ENCODE measurements at regions not wholly inside any gene's neighbourhood (a gene's known extent, or its start where the extent isn't known, plus 50 kb on each side); places are given as distances from the start of the nearest gene placed in this dataset.
A peak's percentile ranks its signal among the peaks of the same experiment; 100 is the strongest.

GRCh38 chr14:48670939-48671338, 915.2 kb downstream of the RPS29 start:
- peak; percentile 6 to 63 for ATAC-seq (ENCODE audit: low FRiP score in 2 of 2)
- H3K27me3 ChIP-seq: no peaks in the 10 kb centered on the region
- H3K9me3 ChIP-seq: no peaks in the 10 kb centered on the region
- whole genome bisulfite sequencing, 2 donors: 86% methylated on average over 4 of the region's 4 CpGs; no CpG with 5 or more reads in 1 of the 2 donors
- H3K4me3 ChIP-seq: no peak overlapping the region
- H3K27ac ChIP-seq: no peak overlapping the region
- no peak for TF ChIP-seq POLR2A (IDR thresholded peaks at IDR 0.05)
- no peaks in the 10 kb centered on the region for H3K36me3 ChIP-seq
- no peaks in the 10 kb centered on the region for H3K4me1 ChIP-seq
- peak in 1 of 2 donors; percentile 13 for DNase-seq

DNA sequence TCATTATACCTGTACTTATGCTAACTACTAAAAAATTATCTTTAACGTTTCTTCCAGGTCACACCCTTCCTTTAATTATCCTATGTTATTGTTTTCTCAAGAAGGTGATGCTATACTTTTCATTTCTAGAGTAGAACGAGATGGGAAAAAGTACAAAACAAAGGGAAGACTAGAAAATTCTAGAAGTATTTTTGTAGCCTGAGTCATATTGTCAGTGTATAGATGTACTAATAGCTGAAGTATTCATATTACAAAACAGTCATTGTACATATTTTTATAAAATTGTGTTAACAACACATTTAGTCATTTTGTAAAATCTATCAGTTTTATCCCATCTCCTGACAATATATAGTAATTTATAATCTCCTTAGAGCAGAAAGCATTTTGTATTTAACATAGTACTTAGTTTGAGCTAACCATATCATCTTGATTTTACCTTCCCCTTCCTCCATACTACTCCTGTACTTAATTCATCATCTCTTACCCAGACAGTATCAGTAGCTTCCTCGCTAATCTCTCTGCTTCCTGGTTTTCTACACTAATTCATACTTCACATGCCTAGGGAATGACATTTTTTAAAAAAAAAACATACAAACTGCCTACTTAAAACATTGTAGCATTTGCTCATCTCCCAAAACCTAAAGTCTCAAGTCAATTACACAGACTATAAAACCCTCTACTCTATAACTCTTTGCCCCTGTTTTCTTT, 920.9 kb downstream of the RPS29 start:
- H3K27me3 ChIP-seq: no peaks in the 10 kb centered on the region
- no peak for DNase-seq
- WGBS, 2 donors: 60% methylated on average over 3 of the region's 3 CpGs
- no peaks in the 10 kb centered on the region for H3K4me1 ChIP-seq
- no peak overlapping the region for H3K4me3 ChIP-seq
- ATAC-seq (ENCODE audit: low FRiP score in 2 of 2): no peak
- no peak for TF ChIP-seq POLR2A (IDR thresholded peaks at IDR 0.05)
- TF ChIP-seq POLR2AphosphoS5 (IDR thresholded peaks at IDR 0.05): no peak
- no peak for TF ChIP-seq CTCF (IDR thresholded peaks at IDR 0.05)
- TF ChIP-seq EP300 (IDR thresholded peaks at IDR 0.05): no peak
- H3K36me3 ChIP-seq: no peaks in the 10 kb centered on the region
- no peak overlapping the region for H3K27ac ChIP-seq
- peaks cover 0 to 6% (median 3%) of the 10 kb centered on the region in 4 donors for H3K9me3 ChIP-seq

DNA sequence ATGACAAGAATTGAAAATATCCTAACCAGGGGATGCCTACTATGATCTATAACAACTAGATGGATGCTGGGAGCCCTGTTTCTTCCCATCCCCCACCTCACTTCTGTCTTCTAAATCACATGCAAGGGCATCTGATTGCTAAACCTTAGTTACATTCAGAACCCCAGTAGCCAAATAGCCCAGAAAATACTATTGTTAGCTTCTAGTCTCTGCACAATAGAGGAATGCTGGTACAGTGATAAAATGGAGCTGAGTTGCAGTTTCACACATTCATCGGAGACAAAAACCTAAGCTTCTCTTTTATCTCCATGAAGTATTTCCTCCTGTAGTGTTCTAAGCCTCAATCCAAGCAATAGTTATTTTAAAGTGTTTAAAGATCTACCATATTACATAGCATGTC, 942.9 kb downstream of the RPS29 start:
- no peak for TF ChIP-seq EP300 (IDR thresholded peaks at IDR 0.05)
- TF ChIP-seq CTCF (IDR thresholded peaks at IDR 0.05): no peak
- TF ChIP-seq POLR2A (IDR thresholded peaks at IDR 0.05): no peak
- TF ChIP-seq POLR2AphosphoS5 (IDR thresholded peaks at IDR 0.05): no peak
- 71 to 73% methylated on average over 1 of the region's 1 CpG for WGBS, 2 donors
- Histone ChIP-seq H3K4me3 (no peak overlapping the region), H3K4me1 (no peaks in the 10 kb centered on the region), H3K27me3 (no peaks in the 10 kb centered on the region), H3K36me3 (no peaks in the 10 kb centered on the region), H3K27ac (no peak overlapping the region), H3K9me3 (no peaks in the 10 kb centered on the region)
- no peak for DNase-seq
- ATAC-seq (ENCODE audit: low FRiP score in 2 of 2): no peak

DNA sequence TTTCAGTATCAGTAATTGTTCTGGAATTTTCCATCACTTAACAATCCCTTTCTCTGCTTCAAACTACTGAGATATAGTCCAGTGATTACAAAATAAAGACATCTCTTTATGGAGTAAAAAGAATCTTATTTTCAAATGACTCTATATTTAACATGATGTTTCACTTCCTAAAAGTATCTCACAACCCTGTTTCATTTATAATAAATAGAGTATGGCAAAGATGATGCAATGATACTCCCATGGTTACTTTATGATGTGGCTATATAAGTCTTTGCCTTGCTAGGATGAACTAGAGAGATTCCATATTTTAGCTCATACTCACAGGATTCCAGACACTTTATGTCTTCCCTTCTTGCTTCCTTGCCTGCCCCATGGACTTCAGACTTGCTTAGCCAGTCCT, 953.5 kb upstream of the MDGA2 start:
- H3K36me3 ChIP-seq: no peaks in the 10 kb centered on the region
- no peak overlapping the region for H3K27ac ChIP-seq
- ATAC-seq (ENCODE audit: low FRiP score in 2 of 2): no peak
- no peaks in the 10 kb centered on the region for H3K27me3 ChIP-seq
- H3K4me3 ChIP-seq: no peak overlapping the region
- TF ChIP-seq CTCF (IDR thresholded peaks at IDR 0.05) (no peak), EP300 (IDR thresholded peaks at IDR 0.05) (no peak), POLR2A (IDR thresholded peaks at IDR 0.05) (no peak), POLR2AphosphoS5 (IDR thresholded peaks at IDR 0.05) (no peak)
- no peaks in the 10 kb centered on the region for H3K9me3 ChIP-seq
- H3K4me1 ChIP-seq: no peaks in the 10 kb centered on the region
- DNase-seq: no peak

DNA sequence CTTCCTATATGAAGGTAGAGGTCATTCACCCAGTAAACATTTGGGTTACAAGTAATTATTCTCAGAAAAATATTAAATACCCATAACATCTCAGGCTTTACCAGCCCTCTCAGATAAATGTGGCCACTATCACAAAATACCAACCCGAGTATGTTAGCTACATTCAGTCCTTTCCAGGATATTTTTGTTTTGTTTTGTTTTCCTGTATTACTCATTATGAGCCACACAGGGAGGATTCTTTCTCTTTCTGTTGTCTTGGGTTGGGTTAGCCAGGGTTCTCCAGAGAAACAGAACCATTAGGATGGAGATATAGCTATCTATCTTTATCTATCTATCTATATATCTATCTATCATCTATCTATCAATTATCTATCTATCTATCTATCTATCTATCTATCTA, 947.6 kb upstream of the MDGA2 start:
- no peaks in the 10 kb centered on the region for H3K4me1 ChIP-seq
- 66 to 69% methylated on average over 1 of the region's 1 CpG for WGBS, 2 donors
- TF ChIP-seq POLR2A (IDR thresholded peaks at IDR 0.05) (no peak), CTCF (IDR thresholded peaks at IDR 0.05) (no peak), EP300 (IDR thresholded peaks at IDR 0.05) (no peak), POLR2AphosphoS5 (IDR thresholded peaks at IDR 0.05) (no peak)
- no peak overlapping the region for H3K4me3 ChIP-seq
- H3K27me3 ChIP-seq: no peaks in the 10 kb centered on the region
- no peak for DNase-seq
- H3K9me3 ChIP-seq: no peaks in the 10 kb centered on the region
- no peak for ATAC-seq (ENCODE audit: low FRiP score in 2 of 2)
- no peaks in the 10 kb centered on the region for H3K36me3 ChIP-seq
- H3K27ac ChIP-seq: no peak overlapping the region

All from upper lobe of left lung (tissue), 6 donors.